ENCODE measurements at regions not wholly inside any gene's neighbourhood (a gene's known extent, or its start where the extent isn't known, plus 50 kb on each side); places are given as distances from the start of the nearest gene placed in this dataset.

DNA sequence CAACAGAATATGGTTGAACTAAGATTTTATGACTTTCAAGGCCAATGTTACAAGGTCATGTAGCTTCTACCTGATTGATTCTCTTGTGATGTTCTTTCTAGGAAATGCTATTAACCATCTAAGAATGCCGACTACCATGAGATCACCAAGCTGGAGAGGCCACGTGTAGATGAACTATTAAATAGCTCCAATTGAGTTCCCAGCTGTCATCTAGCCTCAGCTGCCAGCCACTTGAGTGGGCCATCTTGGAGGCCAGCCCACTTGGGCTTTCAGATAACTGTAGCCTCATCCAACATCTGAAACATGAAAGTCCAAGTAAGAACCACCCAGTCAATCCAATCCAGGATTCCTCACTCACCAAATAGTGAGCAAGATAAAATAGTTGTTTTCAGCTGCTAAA lies 376.9 kb upstream of the TMEFF2 start (continued):
- TF ChIP-seq SP4 (IDR thresholded peaks at IDR 0.05; ENCODE audit: low read length): no peak
- TF ChIP-seq, protein P1, sequence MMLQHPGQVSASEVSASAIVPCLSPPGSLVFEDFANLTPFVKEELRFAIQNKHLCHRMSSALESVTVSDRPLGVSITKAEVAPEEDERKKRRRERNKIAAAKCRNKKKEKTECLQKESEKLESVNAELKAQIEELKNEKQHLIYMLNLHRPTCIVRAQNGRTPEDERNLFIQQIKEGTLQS (IDR thresholded peaks at IDR 0.05; ENCODE audit: insufficient read depth, low read depth, low read length): no peak
